ENCODE measurements at regions not wholly inside any gene's neighbourhood (a gene's known extent, or its start where the extent isn't known, plus 50 kb on each side); places are given as distances from the start of the nearest gene placed in this dataset.
"Not testable (repeated sequence)": the region's sequence is repeated elsewhere in the genome, so short reads cannot be mapped to it uniquely, and the experiment has no call there.

DNA sequence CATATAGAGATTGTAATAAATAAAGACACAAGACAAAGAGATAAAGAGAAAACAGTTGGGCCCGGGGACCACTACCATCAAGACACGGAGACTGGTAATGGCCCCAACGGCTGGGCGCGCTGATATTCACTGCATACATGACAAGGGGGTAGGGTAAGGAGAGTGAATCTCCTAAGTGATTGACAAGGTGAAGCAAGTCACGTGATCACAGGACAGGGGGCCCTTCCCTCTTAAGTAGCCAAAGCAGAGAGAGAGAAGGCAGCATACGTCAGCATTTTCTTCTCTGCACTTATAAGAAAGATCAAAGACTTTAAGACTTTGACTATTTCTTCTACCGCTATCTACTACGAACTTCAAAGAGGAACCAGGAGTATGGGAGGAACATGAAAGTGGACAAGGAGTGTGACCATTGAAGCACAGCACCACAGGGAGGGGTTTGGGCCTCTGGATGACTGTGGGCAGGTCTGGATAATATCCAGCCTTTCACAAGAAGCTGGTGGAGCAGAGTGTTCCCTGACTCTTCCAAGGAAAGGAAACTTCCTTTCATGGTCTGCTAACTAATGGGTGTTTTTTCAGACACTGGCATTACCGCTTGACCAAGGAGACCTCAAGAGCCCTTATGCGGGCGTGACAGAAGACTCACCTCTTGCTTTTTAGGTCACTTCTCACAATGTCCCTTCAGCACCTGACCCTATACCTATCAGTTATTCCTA is 75.6 kb downstream of the MRPL39 start:
- DNase-seq, result not testable (repeated sequence)

- no peak for DNase-seq
Measured at GRCh38 chr21:25528515-25528914, 78.8 kb downstream of the MRPL39 start.

GRCh38 chr21:25518491-25518911 is 88.8 kb downstream of the MRPL39 start:
- DNase-seq, result peak; percentile 22

DNA sequence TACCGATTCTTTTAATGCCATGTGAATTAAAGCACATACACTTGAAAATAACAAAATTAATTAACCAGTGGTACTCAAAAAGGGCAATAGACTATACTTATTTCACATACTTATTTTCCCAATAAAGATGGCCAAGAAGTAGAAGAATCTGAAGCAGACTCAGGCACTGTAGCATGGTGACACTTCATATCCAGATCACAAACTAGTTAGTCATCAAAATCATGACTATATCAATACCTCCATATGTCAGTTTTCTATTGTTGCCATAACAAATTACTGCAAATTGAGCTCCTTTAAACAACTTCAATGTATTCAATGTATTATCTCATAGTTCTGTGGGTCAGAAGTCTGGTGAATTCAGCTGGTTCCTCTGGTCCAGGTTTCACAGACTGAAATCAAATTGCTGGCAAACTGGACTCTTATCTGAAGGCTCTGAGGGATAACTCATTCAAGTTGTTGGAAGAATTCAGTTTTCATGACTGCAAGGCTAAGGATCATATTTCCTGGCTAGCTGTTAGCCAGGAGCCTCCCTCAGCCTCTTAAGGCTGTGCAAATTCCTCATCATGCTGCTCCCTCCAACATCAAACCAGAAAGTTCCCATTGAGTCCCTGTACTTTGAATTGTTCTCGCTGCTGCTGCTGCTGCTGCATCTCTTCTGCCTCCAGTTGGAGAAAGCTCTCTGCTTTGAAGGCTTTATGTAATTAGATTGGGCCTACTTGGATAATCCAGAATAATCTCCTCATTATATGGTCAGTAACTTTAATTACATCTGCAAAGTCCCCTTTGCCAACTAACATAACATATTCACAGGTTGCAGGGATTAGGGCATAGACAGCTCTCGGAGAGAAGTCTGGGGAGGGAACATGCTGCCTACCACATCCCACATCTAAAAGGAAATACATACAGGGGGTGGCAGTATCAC is 91.5 kb downstream of the MRPL39 start:
- DNase-seq, result no peak

DNA sequence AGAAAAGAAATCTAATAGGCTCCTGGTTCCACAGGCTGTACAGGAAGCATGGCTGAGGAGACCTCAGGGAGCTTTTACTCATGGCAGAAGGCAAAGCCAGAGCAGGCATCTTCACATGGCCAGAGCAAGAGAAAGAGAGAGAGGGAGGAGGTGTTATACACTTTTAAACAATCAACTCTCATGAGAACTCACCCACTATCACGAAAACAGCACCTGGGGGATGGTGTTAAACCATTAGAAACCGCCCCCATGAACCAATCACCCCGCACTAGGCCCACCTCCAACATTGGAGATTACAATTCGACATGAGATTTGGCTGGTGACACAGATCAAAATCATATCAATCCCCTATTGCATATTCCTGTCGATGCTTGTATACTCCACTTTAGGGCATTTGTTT is 93.5 kb downstream of the MRPL39 start:
- no peak for DNase-seq

GRCh38 chr21:25512095-25513081 is 94.9 kb downstream of the MRPL39 start:
- DNase-seq, result no peak

DNA sequence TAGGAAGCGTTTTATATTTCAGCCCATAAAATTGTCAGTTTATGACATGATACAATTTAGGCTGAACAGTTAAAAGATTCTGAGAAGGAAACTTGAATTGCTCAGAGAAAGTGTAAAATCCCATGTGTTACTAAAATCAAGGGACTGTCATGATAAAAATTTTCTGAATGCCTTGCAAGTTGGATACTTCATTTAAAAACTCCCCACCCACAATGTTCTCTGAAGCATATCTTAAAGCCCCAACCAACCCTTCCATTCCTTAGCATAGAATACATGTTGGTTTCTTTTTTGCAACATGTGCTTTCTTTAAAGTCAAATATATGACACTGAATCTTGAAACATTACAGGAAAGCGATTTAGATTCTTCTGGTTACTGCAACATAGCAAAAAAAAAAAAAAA is 97.4 kb downstream of the MRPL39 start:
- DNase-seq, result no peak

DNA sequence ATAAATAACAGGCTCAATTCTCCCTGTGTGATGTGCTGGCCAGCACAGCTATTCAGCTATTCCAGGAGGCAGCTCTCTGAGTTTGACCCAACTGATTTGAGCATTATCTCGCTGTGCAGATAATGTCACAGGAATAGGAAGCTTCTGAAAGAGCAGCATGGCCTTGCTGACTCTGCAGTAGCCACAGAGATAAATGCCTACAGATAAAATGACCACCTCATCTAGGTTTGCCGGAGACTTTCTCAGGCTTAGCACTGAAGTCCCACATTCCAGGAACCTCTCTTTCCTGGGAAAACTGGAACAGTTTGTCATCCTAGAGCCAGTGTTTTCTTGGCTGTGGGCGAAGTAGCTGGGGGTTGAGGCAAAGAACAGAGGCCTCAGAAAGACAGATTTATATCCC is 98.9 kb downstream of the MRPL39 start:
- no peak for DNase-seq

DNA sequence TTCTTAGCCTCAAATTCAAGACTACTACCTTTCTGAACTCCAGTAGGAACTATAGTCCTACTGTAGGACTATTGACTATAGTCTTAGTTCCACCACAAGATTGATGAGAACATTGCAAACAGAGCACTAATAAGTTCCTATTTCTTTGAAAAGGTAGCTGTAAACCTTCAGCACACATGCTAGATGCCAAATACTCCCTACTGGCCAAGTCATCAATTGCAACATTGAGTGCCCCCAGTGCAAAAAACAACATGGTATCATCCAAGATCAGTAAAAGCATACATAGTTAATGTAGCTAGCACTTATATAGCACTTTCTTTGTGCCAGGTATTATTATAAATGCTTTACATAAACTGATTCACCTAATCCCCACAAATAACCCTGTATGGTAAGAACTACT is 99.8 kb downstream of the MRPL39 start:
- DNase-seq, result no peak

DNA sequence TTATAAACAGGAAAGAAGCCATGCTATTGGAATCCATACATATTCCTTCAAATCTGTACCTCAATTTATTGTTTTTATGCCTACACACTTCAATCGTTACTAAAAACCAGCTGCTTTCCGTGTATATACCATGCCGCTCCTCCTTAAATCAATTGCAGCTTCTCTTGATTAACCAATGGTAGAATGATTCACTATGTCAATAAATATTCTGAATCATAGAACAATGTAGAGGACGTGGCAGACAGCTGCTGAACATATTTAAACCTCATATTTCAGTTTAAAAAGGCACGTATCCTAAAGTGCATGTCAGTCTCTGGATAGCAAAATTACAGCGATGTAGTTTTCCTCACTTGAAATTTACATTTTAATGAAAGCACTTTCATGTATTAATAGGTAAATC is 100.4 kb downstream of the MRPL39 start:
- DNase-seq, result peak; percentile 29

GRCh38 chr21:25506261-25506660 is 101.0 kb downstream of the MRPL39 start:
- DNase-seq, result no peak

DNA sequence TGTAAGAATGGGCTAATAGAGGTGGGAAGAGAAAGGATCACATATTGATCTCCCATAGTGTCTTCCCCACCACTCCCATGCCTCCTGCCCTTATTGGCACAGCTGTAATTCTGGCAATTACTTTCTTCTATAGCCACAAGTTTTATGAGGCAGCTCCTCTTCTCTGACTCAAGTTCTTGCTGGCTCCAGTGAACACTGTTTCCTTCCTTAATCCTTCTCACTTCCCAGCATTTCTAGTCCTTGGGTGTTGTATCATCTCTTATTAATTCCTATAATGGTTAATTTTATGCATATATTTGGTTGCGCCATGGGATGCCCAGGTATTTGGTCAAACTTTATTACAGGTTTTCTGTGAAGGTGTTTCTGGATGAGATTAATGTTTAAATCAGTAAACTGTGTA is 103.3 kb downstream of the MRPL39 start:
- no peak for DNase-seq

DNA sequence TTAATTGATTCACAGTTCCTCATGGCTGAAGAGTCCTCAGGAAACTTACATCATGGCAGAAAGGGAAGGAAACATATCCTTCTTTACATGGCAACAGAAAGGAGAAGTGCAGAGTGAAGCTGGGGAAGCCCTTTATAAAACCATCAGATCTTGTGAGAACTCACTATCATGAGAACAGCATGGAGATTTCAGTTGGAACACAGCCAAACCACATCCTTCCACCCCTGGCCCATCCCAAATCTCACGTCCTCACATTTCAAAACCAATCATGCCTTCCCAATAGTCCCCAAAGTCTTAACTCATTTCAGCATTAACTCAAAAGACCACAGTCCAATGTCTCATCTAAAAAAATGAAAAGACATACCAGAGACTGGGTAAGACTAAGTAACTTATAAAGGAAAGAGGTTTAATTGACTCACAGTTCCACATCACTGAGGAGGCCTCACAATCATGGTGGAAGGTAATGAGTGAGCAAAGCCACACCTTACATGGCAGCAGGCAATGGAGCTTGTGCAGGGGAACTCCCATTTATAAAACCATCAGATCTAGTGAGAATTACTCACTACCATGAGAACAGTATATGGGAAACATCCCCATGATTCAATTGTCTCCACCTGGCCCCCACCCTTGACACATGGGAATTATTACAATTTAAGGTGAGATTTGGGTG is 105.2 kb downstream of the MRPL39 start:
- no peak for DNase-seq

- no peak for DNase-seq
Measured at GRCh38 chr21:25501462-25501861, 105.8 kb downstream of the MRPL39 start.

- DNase-seq, result no peak
Measured at GRCh38 chr21:25500598-25500997, 106.7 kb downstream of the MRPL39 start.

DNA sequence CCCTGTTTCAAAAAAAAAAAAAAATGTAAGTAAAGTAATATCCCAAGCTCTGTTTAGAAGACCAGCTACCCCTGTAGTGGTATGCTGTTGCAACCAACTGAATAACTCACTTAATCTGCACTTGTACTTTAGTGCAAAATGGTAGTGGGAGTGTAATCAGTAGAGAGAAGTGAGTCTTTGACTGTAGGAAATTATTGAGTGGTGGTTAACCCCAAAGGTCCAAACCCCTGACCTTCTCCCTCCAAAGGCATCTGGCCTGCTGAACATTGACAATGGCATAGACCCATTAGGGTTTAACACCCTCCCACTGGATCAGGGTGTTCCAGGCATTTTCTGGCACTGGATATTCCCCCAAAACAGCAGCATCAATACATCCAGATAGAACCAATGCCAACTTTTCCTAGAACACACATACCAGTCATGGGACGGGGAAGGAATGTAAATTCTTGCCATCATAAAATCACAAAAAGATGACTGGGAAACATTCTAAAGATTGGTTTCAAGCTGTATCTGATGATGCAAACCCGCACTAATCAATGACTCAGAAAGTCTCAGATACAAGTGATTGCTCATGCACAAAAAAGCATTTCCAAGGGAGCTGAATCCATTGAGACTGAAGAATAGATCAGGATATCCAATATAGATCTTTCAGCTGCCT is 110.3 kb downstream of the MRPL39 start:
- DNase-seq, result no peak

GRCh38 chr21:25494804-25495203 is 112.5 kb downstream of the MRPL39 start:
- no peak for DNase-seq

DNA sequence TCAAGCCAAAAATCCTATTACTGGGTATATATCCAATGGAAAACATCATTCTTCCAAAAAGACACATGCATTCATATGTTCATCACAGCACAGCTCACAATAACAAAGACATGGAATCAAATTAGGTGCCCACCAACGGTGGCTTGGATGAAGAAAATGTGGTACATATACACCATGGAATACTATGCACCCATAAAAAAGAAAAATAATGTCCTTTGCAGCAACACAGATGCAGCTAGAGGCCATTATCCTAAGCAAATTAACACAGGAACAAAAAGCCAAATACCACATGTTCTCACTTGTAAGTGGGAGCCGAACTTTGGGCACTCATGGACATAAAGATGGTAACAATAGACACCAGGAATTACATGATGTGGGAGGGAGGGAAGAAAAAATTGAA is 113.6 kb downstream of the MRPL39 start:
- no peak for DNase-seq

DNA sequence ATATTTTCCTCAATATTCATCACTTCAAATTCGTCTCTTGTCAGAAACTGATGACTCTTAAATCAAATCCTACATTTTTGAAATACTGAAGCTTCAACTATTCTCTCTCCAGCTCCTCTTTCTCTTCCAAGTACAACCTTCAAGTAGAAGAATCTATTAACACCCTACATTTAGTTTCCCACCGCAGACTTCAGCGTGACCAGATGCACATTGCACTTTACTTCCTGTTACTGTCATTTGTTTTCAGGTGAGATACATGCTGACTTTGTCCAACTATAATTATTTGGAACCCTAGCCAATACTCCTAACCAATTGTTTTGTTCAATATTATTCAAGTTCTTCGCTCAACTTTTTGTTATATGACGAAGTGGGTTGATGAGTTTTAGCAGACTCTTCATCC is 116.0 kb downstream of the MRPL39 start:
- DNase-seq, result no peak

- no peak for DNase-seq
Measured at GRCh38 chr21:25490742-25491141, 116.5 kb downstream of the MRPL39 start.

DNA sequence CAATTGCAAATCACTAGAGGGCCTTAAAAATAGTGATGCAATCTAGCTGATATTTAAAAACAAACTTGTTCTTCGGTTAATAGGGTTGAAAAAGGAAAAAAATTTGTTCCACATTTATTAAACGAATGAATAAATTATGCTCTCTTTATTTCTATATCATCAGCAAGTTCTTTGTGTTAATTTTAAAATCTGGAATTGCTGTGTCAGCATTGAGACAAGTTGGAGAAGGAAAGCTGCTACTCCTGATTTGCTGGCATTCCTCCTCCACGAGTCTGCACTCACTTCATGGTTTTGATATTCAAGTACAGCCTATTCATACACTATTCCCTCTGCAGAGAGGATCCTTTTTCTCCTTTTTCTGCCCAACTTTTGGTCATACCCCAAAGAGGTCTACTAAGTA is 117.6 kb downstream of the MRPL39 start:
- no peak for DNase-seq

GRCh38 chr21:25487046-25487594 is 120.2 kb downstream of the MRPL39 start:
- no peak for DNase-seq

Data from eye (tissue), 1 donor.